ENCODE measurements at regions not wholly inside any gene's neighbourhood (a gene's known extent, or its start where the extent isn't known, plus 50 kb on each side); places are given as distances from the start of the nearest gene placed in this dataset.

GRCh38 chr2:134149904-134150303, 104.0 kb upstream of the MGAT5 start:
- no peak for DNase-seq

DNA sequence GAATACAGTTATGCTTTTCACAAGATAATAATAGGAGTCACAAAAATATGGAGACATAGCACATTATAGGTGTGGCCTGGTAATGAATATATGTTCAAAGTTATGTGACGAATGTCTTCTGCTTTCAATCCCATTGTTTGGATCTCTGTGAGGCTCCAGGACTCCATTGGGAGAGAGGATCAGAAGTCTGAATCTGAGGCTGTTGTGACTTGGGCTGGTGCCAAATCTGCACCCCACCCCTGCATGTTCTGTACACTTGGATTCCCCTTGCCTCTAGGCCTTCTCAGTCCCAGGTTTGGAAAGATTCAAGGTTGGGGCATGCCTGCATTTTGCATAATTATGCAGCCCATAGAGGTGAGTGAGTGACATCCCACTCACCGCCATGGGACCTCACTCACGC, 103.1 kb upstream of the MGAT5 start:
- no peak for DNase-seq

DNA sequence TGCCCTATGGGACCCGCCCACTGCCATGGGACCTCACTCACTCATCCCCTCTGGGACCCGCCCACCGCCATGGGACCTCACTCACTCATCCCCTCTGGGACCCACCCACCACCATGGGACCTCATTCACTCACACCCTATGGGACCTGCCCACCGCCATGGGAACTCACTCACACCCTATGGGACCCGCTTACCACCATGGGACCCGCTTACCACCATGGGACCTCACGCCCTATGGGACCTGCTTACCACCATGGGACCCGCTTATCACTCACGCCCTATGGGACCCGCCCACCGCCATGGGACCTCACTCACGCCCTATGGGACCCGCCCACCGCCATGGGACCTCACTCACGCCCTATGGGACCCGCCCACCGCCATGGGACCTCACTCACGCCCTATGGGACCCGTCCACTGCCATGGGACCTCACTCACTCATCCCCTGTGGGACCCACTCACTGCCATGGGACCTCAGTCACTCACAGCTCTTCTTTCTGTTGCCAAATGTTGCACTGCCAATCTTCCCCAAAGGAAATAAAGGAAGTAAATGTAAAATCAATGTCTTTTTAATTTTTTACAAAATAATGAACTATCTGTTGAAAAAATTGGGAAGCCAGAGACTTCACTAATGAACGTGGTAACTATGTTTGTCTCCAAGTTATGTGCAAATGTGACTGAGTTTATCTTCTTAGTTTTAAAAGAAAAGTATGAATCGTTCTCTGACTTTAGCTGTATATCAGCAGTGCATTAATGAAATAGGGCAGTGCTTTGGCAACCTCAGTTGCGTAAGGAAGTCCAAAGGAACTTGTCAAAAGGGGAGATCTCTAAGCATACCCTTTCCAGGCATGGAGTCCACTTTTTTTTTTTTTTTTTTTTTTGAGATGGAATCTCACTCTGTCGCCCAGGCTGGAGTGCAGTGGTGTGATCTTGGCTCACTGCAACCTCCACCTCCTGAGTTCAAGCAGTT, 101.5 kb upstream of the MGAT5 start:
- no peak for DNase-seq

GRCh38 chr2:134153294-134153880, 100.5 kb upstream of the MGAT5 start:
- no peak for DNase-seq

DNA sequence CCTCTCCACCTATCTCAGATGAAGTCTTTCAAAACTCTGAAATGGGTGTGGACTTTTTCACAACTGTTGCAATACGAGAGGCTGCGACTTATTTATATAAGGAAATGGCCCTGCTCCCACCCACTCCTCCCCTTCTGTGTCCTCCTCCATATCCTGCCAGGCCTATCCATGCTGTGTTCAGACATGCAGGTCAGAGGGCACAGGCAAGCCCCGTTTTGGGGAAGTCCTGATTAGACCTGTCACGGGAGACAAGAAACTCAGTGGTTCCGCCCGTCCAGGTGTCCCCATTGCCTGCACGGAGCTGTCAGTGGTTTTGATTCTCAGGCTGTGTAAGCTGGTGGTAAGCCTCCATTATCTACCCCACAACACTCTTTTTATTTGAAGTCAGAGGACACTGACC, 99.6 kb upstream of the MGAT5 start:
- DNase-seq: no peak

GRCh38 chr2:134155134-134155533, 98.7 kb upstream of the MGAT5 start:
- DNase-seq: no peak

DNA sequence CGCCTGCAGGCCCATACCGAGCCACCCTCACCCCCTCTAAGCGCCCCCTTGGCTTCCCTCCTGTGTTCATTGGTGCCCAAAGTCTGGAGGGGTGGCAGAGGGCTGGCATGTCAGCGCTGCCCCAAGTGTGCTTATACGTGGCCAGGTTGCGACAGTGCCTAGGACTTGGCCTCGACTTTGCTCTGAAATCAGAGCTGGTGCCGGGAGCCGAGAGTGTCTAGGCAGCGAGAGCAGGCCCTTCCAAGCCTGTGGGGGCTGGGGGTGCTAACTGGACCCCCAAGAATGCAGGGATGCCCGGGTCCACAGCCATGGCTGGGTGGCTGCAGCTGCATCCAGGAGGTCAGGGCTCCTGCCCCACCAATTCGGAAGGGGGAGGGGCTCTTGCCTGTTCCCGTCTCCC, 95.6 kb upstream of the MGAT5 start:
- no peak for DNase-seq

GRCh38 chr2:134161170-134161547, 92.7 kb upstream of the MGAT5 start:
- DNase-seq: no peak

DNA sequence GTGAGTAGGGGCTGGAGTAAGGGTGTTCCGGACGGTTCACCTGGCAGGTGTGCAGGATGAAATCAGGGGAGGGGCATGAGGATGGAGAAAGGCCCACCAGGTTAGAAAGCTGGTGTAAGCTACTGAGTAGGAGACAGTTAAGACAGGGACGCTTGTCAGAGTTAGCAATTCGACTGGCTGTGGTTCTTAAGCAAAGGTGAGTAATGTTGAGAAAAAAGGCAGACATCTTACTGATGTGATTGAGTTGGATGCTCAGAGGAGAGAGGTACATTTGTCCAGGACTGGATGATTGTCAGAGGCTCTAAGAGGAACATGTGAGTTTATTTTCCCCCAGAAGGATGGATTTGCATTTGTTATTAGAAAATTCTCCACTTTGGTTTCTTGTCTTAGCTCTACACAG, 90.5 kb upstream of the MGAT5 start:
- no peak for DNase-seq

DNA sequence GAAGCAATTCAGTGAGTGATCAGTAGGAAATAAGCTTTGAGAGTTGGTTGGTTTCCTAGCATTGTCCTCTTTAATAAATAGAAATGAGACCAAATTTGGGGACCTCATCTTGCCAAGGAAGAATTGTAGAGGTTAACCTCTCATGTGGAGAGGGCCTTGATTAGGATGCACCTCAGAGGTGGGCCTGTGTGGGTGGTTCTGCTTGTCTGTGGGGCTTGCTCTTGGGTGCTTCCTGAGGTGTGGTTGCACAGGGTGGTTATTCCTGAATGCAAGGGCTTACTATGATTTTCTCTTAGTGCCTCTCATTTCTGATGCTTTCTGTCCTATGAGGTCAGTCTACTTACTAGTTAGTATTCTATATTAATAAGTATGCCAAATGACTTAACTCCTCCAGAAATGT, 89.6 kb upstream of the MGAT5 start:
- no peak for DNase-seq

DNA sequence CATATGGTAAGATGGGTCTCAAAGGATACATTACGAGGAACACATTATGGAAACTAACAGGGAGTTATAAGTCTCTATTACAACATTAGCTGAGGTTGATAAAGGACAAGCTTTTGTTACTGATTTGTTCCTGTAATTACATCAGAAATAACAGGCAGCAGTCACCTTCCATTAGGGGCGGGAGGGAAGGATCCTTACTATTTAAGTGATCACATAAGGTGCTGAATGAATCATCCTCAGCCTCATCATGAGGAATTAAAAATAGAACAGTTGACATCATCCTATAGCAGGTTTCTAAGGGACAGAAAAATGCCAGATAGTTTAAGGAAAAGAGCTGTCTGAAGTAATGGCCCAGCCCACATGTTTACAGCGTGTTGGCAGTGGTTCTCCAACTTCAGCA, 86.9 kb upstream of the MGAT5 start:
- no peak for DNase-seq

GRCh38 chr2:134169788-134170187, 84.1 kb upstream of the MGAT5 start:
- no peak for DNase-seq

DNA sequence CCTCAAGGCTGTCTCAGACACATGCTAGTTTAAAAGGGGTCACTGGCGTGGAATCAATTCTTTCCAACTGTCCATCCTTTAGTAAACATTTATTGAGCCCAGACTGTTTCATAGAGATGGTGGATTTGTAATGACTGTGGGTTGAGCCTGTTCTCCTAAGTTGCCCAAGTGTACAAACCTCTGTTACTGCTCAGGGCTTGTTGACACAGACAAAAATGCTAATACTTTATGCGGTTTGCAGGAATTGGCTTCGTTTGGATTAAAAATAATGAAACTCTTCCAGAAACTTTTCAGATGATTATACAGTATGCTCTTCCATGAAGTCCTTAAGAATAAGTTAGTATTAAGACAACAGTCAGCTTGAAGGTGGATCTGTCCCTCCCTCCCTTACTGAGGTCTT, 83.6 kb upstream of the MGAT5 start:
- no peak for DNase-seq

- no peak for DNase-seq
Measured at GRCh38 chr2:134170700-134171099, 83.2 kb upstream of the MGAT5 start.

DNA sequence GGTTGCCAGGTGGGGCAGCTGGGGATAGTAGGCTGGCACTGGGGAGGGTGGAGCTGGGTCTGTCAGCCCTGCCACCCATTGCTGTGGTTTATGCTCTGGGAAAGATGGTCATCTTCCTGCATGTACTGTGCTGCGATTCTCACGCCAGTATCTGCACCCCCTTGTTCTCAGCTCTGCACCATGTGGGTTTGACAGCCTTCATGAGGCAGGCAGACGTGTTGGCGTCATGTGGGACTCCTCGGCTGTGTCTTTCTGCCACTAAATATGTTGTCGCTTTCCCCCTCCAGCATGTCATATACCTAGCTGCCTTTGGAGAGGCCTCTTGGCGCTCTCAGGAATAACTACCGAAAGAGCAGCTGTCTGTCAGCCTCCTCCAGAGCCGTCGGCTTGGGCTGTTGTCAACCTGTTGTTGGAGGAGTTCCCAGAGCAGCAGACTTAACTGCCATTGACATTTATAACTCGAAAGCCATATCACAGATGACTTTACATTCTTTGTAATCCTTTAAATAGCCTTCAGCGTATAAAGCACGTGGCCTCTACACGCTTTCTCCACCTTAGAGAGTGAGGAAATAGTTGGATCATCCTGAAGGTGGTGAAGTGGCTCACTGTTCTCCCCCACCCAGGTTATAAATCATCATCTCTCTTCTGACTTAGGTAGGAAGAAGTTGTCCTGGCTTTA, 80.4 kb upstream of the MGAT5 start:
- DNase-seq: no peak

DNA sequence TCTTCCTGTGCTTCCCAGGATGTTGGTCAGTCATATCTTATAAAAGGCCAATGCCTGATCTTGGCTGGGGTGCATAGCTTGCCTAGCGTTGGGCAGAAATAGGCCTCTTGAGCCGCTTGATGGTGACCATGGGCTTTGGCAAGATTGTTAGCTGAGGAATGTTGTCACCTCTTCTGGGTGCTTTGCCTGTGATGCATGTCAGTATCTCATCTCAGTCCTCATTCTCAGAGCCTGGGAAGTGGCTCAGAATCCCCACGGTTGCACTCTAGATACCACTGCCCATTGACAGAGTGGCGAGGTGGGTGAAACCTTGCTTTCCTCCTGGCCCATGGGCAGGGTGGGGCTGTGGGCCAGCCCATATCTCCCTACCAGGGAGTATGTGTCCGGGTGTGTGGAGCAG, 79.2 kb upstream of the MGAT5 start:
- no peak for DNase-seq

GRCh38 chr2:134175834-134176233, 78.0 kb upstream of the MGAT5 start:
- no peak for DNase-seq

DNA sequence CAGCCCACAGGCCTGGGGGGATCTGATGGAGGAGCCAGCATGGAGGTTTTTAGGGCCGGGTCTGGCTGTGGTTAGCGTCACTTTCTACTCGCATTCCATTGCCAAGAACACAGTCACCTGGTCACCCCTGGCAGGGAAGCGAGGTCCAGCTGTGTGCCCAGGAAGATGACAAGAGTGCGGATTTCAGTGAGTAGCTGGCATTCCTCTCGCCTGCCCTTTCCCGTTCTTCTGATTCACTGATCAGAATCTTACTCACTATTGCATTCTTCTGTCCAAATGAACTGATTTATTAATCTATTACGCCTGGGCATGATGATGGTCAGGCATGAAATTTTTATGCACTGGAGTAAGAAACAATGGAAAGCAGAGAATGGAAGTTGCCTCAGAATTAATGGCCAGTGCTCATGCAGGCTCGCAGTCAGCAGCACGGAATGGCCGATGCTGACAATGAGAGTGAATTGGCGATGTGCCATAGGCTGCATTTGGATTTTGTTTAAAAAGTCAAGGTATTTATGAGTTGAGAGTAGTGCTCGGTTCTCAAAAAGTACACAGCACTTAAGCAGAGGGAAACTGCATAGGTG, 76.4 kb upstream of the MGAT5 start:
- no peak for DNase-seq

DNA sequence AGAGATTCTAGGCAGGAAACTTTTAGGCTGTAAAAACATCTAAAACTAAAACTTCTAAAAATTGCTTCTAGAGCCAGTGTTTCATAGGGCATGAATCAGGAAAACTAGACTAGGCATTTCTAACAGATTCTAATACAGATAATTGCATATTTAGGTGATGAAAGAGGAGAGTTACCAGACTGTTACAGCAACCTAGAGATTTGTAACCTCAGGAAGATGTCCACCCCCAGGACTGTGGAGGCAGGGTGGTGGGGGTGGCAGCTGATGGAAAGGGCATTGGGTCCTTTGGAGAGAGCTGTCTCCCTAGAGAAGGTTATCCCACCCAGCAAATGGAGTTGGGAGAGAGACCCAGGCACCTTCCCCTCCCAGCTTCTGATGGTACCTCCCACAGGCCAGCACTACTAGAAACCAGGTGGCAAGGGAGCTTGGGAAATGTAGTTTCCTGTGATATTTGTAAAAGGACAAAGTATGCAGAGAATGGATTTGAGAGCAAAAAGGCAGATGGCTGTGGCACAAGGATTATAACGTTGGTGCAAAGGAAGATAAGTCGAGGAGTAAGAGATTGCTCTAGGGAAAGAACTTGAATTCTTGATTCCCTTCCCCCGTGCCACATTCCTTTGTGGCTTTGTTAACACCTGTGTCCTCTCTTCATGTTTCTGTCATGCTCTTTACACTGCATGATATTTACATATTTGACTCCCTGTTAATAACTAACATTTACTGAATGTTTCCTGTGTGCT, 75.6 kb upstream of the MGAT5 start:
- no peak for DNase-seq

DNA sequence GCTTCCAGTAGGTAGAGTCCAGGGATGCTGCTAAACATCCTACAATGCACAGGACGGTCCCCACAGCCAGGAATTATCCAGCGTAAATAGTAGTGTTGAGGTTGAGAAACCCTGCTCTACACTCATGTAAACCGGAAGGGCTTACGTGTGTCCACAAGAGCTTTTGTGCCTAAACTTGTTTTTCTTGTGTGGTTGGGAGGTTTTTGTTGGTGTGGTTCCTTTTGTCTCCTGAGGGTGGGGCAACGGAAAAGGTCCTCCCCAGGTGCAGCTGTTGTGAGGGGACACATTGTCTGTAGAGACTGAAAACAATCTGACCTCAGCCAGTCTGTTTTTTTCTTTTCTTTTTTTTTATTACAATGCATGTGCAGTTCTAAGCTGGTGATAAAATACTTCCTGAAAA, 72.7 kb upstream of the MGAT5 start:
- no peak for DNase-seq

DNA sequence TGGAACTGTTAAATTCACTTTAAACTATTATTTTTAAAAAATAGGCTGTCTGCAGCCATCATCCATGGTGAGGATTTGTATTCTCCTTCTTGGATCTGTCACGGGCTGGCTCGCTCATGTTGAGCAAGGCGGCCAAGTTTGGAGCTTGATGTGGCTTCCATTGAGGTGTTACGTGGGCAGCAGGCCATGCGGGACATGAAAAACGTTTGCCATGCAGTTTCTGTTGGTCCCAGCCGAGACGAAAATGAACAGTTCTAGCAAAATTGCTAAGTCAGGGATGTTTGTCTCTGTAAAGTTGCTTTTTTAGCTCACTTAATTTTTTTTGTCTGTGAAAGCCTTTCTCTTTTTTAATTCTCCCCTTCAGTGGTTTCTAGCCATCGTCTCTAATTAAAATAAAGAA, 70.2 kb upstream of the MGAT5 start:
- DNase-seq: no peak

- no peak for DNase-seq
Measured at GRCh38 chr2:134185639-134186038, 68.2 kb upstream of the MGAT5 start.
